ENCODE measurements at regions not wholly inside any gene's neighbourhood (a gene's known extent, or its start where the extent isn't known, plus 50 kb on each side); places are given as distances from the start of the nearest gene placed in this dataset.

DNA sequence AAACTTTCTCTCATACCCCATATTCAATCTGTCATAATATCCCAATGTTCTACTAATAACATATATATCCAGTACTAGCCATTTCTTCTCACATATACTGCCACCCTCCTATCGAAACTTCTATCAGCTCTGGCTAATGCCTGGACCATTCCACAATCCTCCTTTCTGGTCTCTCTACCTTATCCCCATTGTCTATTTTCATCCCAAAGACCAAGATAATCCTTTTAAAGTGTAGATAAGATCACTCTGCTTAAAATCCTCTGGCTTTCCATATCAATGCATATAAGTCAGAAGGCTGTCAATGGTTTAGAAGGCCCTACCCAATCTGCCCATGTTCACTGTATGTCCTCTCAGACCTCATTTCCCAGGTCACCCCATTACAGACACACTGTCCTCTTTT, 229.6 kb downstream of the ZEB2 start:
- no peaks in the 10 kb centered on the region for H3K27me3 Mint-ChIP-seq (ENCODE audit: low read depth)
- Histone ChIP-seq H3K18ac (ENCODE audit: insufficient read length, low read depth, low read length) (no peak overlapping the region), H3K56ac (ENCODE audit: insufficient read length, low read depth, low read length) (no peak overlapping the region), H2BK5ac (ENCODE audit: insufficient read length, low read length) (no peak overlapping the region), H3K79me2 (ENCODE audit: insufficient read depth, low read length) (no peaks in the 10 kb centered on the region), H3K27me3 (ENCODE audit: insufficient read depth, low read length) (no peaks in the 10 kb centered on the region), H3K27ac (ENCODE audit: insufficient read length, low read depth, low read length) (no peak overlapping the region), H3K79me1 (ENCODE audit: insufficient read depth, low read depth, low read length, poor library complexity, severe bottlenecking) (no peaks in the 10 kb centered on the region), H3K9me3 (ENCODE audit: control insufficient read depth, low read depth, low read length) (no peaks in the 10 kb centered on the region), H3T11ph (ENCODE audit: low read length) (no peak overlapping the region), H2AFZ (ENCODE audit: low read length) (no peak overlapping the region), H2AK5ac (ENCODE audit: insufficient read length, low read length) (no peak overlapping the region), H4K20me1 (ENCODE audit: control insufficient read depth, insufficient read depth, insufficient read length) (no peaks in the 10 kb centered on the region), H2BK120ac (ENCODE audit: low read depth, low read length, poor library complexity, severe bottlenecking) (no peak overlapping the region), H3K23me2 (ENCODE audit: insufficient read length, low read depth, low read length, poor library complexity, severe bottlenecking) (no peaks in the 10 kb centered on the region), H3K4ac (ENCODE audit: low read depth, low read length) (no peak overlapping the region), H4K91ac (ENCODE audit: insufficient read length, low read depth, low read length) (no peak overlapping the region), H2BK12ac (ENCODE audit: insufficient read length, low read depth, low read length) (no peak overlapping the region), H3K9ac (ENCODE audit: extremely low read depth, insufficient read length, low read length) (no peak overlapping the region), H3K23ac (ENCODE audit: insufficient read length, low read depth, low read length) (no peak overlapping the region), H3K4me2 (ENCODE audit: insufficient read depth, insufficient read length, low read length) (no peak overlapping the region), H2BK15ac (ENCODE audit: low read depth, low read length) (no peak overlapping the region), H3K14ac (ENCODE audit: insufficient read depth, low read length) (no peak overlapping the region), H3K4me1 (ENCODE audit: insufficient read depth, low read length) (no peaks in the 10 kb centered on the region), H4K8ac (replicated peaks; ENCODE audit: insufficient read length, low read depth, low read length) (no peak overlapping the region), H2BK20ac (ENCODE audit: low read depth, low read length, poor library complexity, severe bottlenecking) (no peak overlapping the region), H4K5ac (ENCODE audit: insufficient read length, low read depth, low read length) (no peak overlapping the region)
- peaks cover 14% of the 10 kb centered on the region in 2 experiments for H3K4me1 Mint-ChIP-seq
- no peak for TF ChIP-seq CTCF (conservative IDR thresholded peaks at IDR 0.05)
- no peak for DNase-seq
- H3K9me3 Mint-ChIP-seq: peaks cover 0 to 2% of the 10 kb centered on the region in 2 experiments; a peak in 1 of 5 replicates
- H3K4me3 Mint-ChIP-seq: no peak overlapping the region
- no CpG with 5 or more reads among the region's 1 CpG for WGBS (ENCODE audit: extremely low coverage, insufficient read length, low lambda C conversion rate)
- peaks cover 0 to 8% (median 2%) of the 10 kb centered on the region in 3 experiments; a peak in 3 of 7 replicates for H3K36me3 Mint-ChIP-seq (ENCODE audit: insufficient read depth in 1 of 3, low read depth in 3 of 3)
- H3K27ac Mint-ChIP-seq: no peak overlapping the region

All from H9 (cell line).